ENCODE measurements at regions not wholly inside any gene's neighbourhood (a gene's known extent, or its start where the extent isn't known, plus 50 kb on each side); places are given as distances from the start of the nearest gene placed in this dataset.

GRCh38 chr10:31656851-31657433, 271.7 kb downstream of the ARHGAP12 start:
- TF ChIP-seq CTCF (conservative IDR thresholded peaks at IDR 0.05) (no peak), ZFX (IDR thresholded peaks at IDR 0.05) (no peak)
- no peak overlapping the region for H3K27ac ChIP-seq

- no peak overlapping the region for H3K27ac ChIP-seq
- TF ChIP-seq ZFX (IDR thresholded peaks at IDR 0.05) (no peak), CTCF (conservative IDR thresholded peaks at IDR 0.05) (no peak)
These were observed 276.6 kb downstream of the ARHGAP12 start for GRCh38 chr10:31652038-31652437.

GRCh38 chr10:31650010-31650409, 278.6 kb downstream of the ARHGAP12 start:
- no peak for TF ChIP-seq CTCF (conservative IDR thresholded peaks at IDR 0.05)
- no peak for TF ChIP-seq ZFX (IDR thresholded peaks at IDR 0.05)
- no peak overlapping the region for H3K27ac ChIP-seq

- H3K27ac ChIP-seq = no peak overlapping the region
- no peak for TF ChIP-seq CTCF (conservative IDR thresholded peaks at IDR 0.05)
- TF ChIP-seq ZFX (IDR thresholded peaks at IDR 0.05) = no peak
These were observed 279.7 kb downstream of the ARHGAP12 start for GRCh38 chr10:31648966-31649365.

GRCh38 chr10:31647861-31648260, 280.8 kb downstream of the ARHGAP12 start:
- H3K27ac ChIP-seq = no peak overlapping the region
- no peak for TF ChIP-seq ZFX (IDR thresholded peaks at IDR 0.05)
- TF ChIP-seq CTCF (conservative IDR thresholded peaks at IDR 0.05) = no peak

- no peak overlapping the region for H3K27ac ChIP-seq
- no peak for TF ChIP-seq ZFX (IDR thresholded peaks at IDR 0.05)
- TF ChIP-seq CTCF (conservative IDR thresholded peaks at IDR 0.05) = no peak
These were observed 282.1 kb downstream of the ARHGAP12 start for GRCh38 chr10:31646519-31646918.

- no peak for TF ChIP-seq ZFX (IDR thresholded peaks at IDR 0.05)
- H3K27ac ChIP-seq = no peak overlapping the region
These were observed 282.8 kb downstream of the ARHGAP12 start for GRCh38 chr10:31645786-31646185.

- no peak overlapping the region for H3K27ac ChIP-seq
- TF ChIP-seq CTCF (conservative IDR thresholded peaks at IDR 0.05) = no peak
- TF ChIP-seq ZFX (IDR thresholded peaks at IDR 0.05) = no peak
These were observed 283.5 kb downstream of the ARHGAP12 start for GRCh38 chr10:31644931-31645633.
